Neural crest cell (in vitro differentiated cells): ENCODE measurements at regions not wholly inside any gene's neighbourhood (a gene's known extent, or its start where the extent isn't known, plus 50 kb on each side); places are given as distances from the start of the nearest gene placed in this dataset.

Experiments used
- DNase-seq: peaks from one replicate; pipeline ENCODE4 v3.0.0; 2021; ENCODE audit warnings: low read depth, mixed read lengths, low spot score
- H3K27ac Mint-ChIP-seq: one replicate; pipeline ENCODE4 v1.8.0; 2021; ENCODE audit warnings: mild to moderate bottlenecking, mixed read lengths; ENCODE audit not compliant: unreplicated experiment
- H3K27me3 Mint-ChIP-seq: 2 replicates; pipeline ENCODE4 v1.8.0; 2021; ENCODE audit warnings: low read depth, mild to moderate bottlenecking, mixed read lengths
- H3K36me3 Mint-ChIP-seq: 2 replicates; pipeline ENCODE4 v1.8.0; 2021; ENCODE audit warnings: low read depth, mild to moderate bottlenecking, mixed read lengths
- H3K4me1 Mint-ChIP-seq: 2 replicates; pipeline ENCODE4 v1.8.0; 2021; ENCODE audit warnings: mixed read lengths
- H3K4me3 Mint-ChIP-seq: one replicate; pipeline ENCODE4 v1.8.0; 2021; ENCODE audit warnings: mild to moderate bottlenecking, mixed read lengths
- H3K9me3 Mint-ChIP-seq: 2 replicates; pipeline ENCODE4 v1.8.0; 2021; ENCODE audit warnings: mixed read lengths
- TF ChIP-seq, protein P1 (sequence below): fragments of 200-600 bp; sonication (generic); conservative IDR thresholded peaks from 2 replicates; pipeline ENCODE4 v1.5.0; 2021; ENCODE audit warnings: antibody characterized with exemption, mild to moderate bottlenecking

DNA sequence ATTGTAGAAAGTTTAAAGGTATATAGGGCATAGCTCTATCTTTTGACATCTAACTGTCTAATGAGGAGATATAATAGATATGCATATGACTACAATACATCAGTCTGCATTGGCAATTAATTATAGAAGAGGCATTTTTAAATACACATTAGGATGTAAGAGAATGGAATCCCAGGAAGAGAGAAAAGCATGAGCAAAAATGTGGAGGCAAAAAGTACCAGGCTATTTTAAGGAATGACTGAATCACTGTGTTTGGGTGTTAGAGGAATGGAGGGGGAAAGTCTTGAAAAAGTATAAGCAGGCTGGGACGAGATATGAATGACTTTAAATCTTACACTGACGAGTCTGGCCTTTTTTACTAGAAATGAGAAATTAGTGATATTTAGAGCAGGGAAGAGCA lies 138.4 kb upstream of the ZNF462 start:
- H3K9me3 Mint-ChIP-seq, result peaks cover 3% of the 10 kb centered on the region
- no peaks in the 10 kb centered on the region for H3K27me3 Mint-ChIP-seq
- no peak overlapping the region for H3K27ac Mint-ChIP-seq
- TF ChIP-seq, protein P1, sequence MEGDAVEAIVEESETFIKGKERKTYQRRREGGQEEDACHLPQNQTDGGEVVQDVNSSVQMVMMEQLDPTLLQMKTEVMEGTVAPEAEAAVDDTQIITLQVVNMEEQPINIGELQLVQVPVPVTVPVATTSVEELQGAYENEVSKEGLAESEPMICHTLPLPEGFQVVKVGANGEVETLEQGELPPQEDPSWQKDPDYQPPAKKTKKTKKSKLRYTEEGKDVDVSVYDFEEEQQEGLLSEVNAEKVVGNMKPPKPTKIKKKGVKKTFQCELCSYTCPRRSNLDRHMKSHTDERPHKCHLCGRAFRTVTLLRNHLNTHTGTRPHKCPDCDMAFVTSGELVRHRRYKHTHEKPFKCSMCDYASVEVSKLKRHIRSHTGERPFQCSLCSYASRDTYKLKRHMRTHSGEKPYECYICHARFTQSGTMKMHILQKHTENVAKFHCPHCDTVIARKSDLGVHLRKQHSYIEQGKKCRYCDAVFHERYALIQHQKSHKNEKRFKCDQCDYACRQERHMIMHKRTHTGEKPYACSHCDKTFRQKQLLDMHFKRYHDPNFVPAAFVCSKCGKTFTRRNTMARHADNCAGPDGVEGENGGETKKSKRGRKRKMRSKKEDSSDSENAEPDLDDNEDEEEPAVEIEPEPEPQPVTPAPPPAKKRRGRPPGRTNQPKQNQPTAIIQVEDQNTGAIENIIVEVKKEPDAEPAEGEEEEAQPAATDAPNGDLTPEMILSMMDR, result no peak
- no peaks in the 10 kb centered on the region for H3K4me1 Mint-ChIP-seq
- peaks cover 4% of the 10 kb centered on the region for H3K36me3 Mint-ChIP-seq
- no peak for DNase-seq
- no peak overlapping the region for H3K4me3 Mint-ChIP-seq

DNA sequence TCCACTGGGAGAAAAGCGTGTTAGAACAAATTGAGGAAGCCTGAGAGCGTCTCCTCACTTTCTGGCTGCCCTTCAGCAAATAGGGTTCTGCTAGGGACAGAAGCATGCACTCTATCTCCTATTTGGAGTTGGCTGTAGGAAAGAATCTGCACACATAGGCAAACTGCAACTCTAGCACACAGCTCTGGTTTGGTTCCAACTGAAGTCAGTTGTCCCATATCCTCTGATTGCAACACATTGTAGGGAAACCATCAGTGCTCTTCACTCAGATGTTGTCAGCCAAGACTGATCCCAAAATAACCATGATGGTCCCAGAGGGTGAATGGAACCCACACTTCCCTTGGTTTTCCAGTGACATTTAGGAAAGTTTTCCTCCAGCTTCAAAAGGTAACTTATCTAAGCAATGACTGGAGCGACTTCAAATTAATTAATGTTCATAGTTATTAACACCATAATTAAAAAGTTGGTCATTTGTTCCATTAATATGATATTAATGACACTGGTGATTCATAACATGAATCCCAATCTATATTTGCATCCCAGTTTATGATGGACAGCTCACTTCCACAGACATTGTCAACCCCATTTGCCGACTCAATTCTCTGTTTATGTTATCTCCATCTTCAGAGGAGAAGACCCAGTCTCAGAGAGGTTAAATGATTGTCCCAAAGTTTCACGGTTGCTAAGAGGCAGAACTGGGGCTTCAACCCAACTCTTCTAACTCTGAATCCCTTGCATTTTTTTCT lies 136.7 kb upstream of the ZNF462 start:
- DNase-seq, result no peak
- peaks cover 6% of the 10 kb centered on the region for H3K9me3 Mint-ChIP-seq

DNA sequence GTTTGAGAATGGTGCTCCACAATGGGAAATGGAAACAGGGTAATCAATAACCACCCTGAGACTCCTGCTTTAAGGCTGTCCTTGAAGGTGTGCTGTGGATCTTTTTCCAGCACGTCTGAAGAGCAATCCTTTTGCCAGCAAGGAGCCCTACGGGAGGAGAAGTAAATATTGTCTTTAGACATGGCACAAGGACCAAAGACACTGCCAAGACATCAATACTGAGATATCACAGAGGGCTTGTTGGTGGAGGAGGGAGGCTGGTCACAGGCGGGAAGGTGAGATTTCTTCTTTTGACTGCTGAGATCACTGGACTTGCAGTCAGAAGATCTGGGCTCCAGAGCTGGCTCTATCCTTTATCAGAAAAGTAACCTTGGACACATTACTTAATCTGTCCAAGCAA lies 135.0 kb upstream of the ZNF462 start:
- TF ChIP-seq, protein P1, result no peak
- no peaks in the 10 kb centered on the region for H3K36me3 Mint-ChIP-seq
- no peak overlapping the region for H3K4me3 Mint-ChIP-seq
- H3K4me1 Mint-ChIP-seq, result no peaks in the 10 kb centered on the region
- H3K27me3 Mint-ChIP-seq, result peaks cover 2% of the 10 kb centered on the region
- DNase-seq, result no peak
- H3K9me3 Mint-ChIP-seq, result peaks cover 4% of the 10 kb centered on the region
- no peak overlapping the region for H3K27ac Mint-ChIP-seq

More for the DNA sequence above, 136.7 kb upstream of the ZNF462 start:
- Mint-ChIP-seq H3K36me3 (peaks cover 3% of the 10 kb centered on the region), H3K4me1 (no peaks in the 10 kb centered on the region), H3K4me3 (no peak overlapping the region), H3K27ac (no peak overlapping the region), H3K27me3 (peaks cover 2% of the 10 kb centered on the region)
- TF ChIP-seq, protein P1, result no peak

DNA sequence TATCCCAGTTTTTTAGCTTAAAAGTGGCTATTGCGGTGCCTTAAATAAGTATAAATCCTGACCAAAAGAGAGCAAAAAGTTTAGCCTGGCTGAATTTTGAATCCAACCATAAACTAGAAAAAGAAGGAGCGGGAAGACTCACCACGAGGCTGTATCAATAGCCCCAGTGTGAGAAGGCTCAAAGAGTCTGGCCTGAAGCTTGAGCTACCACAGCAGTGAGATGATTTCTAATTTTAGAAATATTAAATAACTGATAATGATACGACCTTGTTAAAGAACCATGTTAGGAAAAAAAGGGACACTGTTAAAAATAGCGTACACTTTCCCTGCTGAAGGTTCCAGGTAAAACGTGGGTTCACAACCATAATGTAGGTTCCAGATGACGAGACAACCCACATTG lies 134.1 kb upstream of the ZNF462 start:
- H3K27me3 Mint-ChIP-seq, result peaks cover 2% of the 10 kb centered on the region
- H3K4me3 Mint-ChIP-seq, result no peak overlapping the region
- peaks cover 4% of the 10 kb centered on the region for H3K9me3 Mint-ChIP-seq
- DNase-seq, result no peak
- TF ChIP-seq, protein P1, result no peak
- H3K4me1 Mint-ChIP-seq, result no peaks in the 10 kb centered on the region
- H3K27ac Mint-ChIP-seq, result no peak overlapping the region
- H3K36me3 Mint-ChIP-seq, result no peaks in the 10 kb centered on the region

DNA sequence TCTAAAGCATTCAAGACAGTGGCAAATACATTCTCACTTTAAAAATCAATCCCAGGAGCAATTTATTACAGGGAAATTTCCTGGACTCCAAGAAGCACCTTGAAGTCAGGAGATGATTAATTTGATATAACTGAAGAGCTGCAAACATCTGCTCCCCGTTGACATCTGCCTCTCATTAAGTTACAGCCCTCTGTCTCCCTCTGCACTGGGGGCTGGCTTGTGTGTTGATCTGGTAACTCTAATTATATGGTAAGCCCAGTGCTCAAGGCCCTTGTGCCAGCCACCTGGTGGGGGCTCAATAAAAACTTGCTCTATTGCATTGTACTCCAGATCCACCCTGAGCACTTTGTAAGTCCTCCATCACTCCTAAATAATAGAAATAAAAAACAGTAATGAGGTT lies 131.1 kb upstream of the ZNF462 start:
- H3K27ac Mint-ChIP-seq, result no peak overlapping the region
- DNase-seq, result no peak
- peaks cover 2% of the 10 kb centered on the region for H3K27me3 Mint-ChIP-seq
- H3K36me3 Mint-ChIP-seq, result peaks cover 4% of the 10 kb centered on the region
- no peak overlapping the region for H3K4me3 Mint-ChIP-seq
- H3K9me3 Mint-ChIP-seq, result peaks cover 9% of the 10 kb centered on the region
- H3K4me1 Mint-ChIP-seq, result no peaks in the 10 kb centered on the region
- TF ChIP-seq, protein P1, result no peak
